ENCODE measurements at regions not wholly inside any gene's neighbourhood (a gene's known extent, or its start where the extent isn't known, plus 50 kb on each side); places are given as distances from the start of the nearest gene placed in this dataset.
A peak's percentile ranks its signal among the peaks of the same experiment; 100 is the strongest.
"Not testable (repeated sequence)": the region's sequence is repeated elsewhere in the genome, so short reads cannot be mapped to it uniquely, and the experiment has no call there.

DNA sequence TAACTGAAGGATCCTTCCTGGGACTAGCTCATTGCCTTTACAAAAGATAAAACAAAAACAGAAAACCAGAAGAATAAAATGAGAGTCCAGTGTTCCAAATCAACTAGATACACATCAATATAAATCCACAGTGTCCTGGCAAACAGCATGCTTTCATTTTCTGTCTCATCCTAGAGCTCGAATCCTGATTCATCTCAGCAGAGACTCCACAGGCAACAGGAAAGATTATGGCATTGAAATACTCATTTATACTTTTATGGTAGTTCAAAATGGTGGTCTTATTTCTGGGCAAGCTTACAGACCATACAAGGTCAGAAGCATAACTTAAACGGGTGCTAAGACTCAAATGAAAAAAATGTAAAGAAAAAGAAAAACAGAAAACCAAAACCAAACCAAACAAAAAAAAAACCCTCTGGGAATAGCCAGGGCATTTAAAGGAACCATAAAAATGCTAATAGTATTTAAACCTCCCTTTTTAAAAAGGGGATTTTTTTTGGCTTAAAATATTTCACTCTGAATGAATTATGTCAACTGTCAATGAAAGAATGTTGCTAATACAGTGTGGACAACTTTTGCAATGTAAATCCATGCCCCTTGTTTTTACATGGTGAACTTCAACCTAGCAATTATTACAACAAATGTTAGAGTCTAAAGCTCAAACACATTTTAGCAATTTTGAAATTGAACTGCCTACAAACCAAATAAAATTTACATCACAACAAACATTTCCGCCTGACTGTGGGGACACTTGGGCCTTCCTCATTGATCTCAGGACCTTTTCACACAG is 57.9 kb downstream of the GPR101 start:
- DNase-seq (ENCODE audit: low read depth in 2 of 2) = no peak

DNA sequence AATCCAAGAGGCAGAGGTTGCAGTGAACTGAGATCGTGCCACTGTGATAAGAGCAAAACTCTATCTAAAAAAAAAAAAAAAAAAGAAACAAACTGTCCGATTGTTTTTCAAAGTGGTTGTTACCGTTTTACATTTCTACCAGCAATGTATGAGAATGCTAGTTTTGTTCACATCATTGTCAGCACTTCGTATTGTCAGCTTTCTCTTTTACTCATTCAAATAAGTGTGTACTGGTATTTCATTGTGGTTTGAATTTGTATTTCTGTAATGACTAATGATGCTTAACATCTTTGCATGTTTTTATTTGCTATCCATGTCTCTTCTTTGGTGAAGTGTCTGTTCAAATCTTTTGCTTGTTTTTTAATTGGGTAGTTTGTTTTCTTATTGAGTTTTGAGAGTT is 65.8 kb downstream of the GPR101 start:
- DNase-seq (ENCODE audit: low read depth in 2 of 2) = no peak

DNA sequence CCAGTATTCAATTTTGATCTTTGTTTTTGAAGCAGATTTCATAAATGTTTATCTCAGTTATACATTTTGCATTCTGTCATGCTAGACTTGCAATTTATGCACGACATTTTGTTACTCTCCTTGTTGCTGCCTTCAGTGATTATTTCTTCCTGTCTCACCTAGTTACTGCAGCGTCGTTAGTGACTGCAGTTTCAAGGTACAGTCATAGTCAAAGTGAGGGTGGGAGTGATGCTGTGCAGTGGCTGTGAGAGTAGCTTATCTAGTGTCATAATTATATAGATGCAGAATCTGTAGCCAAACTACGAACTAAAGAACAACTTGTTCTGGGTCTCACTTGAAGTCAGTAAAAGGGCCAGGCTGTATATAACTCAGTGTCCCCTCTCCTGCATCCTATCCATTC is 69.8 kb downstream of the GPR101 start:
- DNase-seq (ENCODE audit: low read depth in 2 of 2) = no peak

DNA sequence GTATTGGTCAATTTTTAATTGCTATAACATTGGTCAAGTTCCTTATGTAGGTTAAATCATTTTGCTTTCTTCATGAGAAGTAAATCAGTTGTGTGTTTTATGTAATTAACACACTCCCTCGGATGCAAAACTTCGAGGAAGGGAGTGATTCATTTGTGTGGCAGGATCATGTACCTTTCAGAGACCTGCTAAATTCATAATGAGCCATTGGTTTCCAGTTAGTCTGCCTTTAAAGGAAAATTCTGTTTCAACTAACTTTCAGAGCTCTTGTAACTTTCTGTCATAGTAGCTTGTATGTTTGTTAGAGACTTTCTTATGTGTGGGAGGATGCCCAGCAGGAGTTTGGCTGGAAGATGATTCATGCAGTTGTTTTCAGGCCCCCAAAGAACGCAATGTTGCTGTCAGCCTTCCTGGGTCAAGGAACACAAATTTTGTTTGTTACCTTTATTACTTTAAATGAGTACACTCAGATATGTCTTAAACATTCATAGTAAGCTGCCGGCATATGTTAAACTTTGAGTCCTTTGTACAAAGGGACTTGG is 72.1 kb downstream of the GPR101 start:
- peak in 1 of 2 donors; percentile 2 for DNase-seq (ENCODE audit: low read depth in 2 of 2)

DNA sequence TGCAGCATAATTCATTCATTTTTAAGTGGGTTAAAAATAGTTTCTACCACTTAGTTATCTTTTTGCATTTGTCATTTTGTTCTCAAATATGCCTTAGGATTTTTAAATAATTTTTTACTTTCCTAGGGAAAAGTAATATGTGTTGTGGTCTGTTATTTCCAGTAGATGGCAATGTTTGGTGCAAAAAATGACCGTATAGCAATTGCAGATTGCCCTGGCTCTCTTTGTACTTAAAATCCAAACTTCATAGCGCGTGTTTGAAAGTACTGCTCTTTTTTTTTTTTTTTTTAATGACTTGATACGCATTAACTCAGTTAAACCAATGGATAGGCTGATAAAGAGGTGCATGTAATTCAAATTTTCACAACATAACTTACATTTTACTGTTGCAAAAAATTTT is 74.4 kb upstream of the RBMX start:
- peak; percentile 34 to 60 for DNase-seq (ENCODE audit: low read depth in 2 of 2)

DNA sequence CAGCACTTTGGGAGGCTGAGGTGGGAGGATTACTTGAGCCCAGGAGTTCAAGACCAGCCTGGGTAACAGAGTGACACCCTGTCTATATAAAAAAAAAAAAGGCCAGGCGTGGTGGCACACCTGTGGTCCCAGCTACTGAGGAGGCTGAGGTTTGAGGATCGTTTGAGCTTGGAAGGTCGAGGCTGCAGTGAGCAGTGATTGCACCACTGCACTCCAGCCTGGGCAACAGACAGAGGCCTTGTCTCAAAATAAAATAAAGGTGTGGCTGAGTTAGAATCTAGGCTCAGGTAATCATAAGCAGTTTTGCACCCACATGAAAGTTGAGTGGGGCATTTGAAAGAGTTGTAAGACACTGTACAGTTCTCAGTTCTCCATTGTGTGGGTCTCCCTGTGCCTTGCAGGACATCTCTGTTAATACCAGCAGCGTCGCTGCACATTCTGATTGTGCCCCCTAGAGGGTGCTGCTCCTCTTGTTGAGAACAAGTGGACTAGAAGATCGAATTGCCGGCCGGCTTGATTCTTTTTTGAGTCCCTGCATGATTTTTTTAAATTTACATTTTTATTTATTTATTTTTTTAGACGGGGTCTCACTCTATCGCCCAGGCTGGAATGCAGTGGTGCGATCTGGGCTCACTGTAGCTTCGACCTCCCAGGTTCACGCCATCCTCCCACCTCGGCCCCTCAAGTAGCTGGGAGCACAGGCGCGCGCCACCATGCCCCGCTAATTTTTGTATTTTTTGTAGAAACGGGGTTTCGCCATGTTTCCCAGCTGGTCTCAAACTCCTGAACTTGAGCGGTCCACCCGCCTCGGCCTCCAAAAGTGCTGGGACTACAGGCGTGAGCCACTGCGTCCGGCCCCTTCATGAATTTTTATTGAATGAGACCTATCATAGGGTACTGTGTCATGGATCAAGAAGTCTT is 73.6 kb upstream of the RBMX start:
- DNase-seq (ENCODE audit: low read depth in 2 of 2) = peak; percentile 76 to 80

DNA sequence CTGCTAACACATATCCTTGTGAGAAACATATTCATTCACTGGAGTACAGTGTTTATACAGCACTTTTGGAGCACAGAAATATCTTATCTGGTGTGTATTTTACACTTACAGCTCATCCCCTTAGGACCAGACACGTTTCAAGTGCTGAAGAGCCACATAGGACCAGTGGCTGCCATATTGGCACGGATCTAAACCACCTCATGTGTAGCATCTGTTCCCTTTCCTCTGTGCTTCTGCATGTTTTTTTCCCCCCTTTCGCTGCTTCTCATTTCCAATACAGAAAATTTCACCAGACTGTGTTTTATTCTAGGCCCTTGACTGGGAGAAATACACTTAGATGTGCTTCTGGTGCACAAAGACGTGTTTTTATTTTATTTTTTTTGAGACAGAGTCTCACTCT is 69.7 kb upstream of the RBMX start:
- DNase-seq (ENCODE audit: low read depth in 2 of 2) = no peak

DNA sequence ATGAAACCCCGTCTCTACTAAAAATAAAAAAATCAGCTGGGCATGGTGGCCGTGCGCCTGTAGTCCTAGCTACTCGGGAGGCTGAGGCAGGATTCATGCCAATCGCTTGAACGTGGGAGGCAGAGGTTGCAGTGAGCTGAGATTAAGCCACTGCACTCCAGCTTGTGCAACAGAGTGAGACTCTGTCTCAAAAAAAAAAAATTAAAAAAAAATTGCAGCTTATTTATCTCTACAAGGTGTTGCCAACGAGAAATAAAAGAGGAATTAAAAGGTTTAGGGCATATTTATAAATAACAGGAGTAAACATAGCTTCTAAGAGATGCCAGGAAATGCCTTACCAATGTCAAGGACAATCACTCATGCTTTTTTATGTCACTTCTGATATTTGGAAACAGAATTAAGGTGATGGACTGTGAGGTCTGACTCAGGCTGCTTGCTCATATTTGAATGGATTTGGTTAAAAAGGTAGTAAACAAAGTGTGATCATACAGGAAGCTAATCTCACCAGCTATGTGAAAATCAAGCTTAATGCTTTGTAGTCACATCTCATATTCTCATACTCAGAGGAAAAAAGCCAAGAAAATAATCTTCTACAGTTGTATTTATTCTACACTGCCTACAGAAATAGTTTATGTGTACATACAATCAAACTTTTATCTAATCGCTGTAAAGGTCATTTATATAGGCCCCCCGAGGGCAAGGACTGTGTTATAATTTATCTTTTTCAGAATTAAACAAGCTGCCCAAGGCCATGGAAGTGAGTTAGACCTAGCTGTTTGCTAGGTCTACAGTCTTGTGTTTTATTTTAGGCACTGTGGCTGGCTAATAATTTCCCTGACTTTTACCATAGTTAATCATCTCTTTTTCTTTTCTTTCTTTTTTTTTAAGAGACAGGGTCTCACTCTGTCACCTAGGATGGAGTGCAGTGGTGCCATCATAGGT is 61.1 kb upstream of the RBMX start:
- DNase-seq (ENCODE audit: low read depth in 2 of 2) = peak in 1 of 2 donors; percentile 9

DNA sequence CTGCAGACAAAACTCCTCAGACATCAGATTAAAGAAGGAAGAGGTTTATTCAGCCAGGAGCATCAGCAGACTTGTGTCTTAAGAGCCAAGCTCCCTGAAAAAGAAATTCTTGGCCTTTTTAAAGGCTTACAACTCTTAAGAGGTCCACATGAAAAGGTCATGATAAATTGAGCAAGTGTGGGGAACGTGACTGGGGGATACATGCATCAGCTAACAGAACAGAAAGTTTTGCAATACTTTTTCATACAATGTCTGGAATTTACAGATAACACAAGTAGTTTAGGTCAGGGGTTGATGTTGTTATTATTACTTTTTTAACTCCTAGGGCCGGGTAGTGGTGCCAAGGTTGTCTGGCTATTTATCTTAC is 55.6 kb upstream of the RBMX start:
- DNase-seq (ENCODE audit: low read depth in 2 of 2) = no peak

DNA sequence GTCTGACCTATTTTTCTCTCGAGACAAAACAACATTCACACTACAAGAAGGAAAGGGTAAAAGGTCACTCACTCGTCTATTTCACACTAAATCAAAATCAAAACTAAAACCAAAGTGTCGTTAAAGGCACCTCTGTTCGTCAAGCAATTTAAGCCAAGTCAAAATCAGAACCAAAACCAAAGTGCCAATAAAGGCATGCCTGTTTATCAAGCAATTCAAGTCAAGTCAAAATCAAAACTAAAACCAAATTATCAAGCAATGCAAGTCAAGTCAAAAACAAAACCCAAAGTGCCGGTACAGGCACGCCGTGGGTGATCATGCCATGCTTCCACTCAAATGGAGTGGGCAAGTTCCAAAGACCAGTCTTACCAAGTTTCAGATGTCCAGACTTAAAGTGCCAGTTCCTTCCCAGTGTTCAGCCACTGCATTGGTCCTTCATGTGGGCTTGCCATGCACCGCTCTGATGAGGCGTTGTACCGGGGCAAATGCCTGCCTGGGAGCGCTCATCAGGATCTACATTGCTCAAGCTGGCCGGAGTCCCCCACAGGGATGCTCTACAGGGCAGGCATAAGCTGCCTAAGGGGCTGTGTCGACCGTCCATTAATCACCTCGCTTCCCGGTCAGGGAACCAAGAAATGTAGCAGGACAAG is 55.1 kb upstream of the RBMX start:
- DNase-seq (ENCODE audit: low read depth in 2 of 2) = not testable (repeated sequence)

DNA sequence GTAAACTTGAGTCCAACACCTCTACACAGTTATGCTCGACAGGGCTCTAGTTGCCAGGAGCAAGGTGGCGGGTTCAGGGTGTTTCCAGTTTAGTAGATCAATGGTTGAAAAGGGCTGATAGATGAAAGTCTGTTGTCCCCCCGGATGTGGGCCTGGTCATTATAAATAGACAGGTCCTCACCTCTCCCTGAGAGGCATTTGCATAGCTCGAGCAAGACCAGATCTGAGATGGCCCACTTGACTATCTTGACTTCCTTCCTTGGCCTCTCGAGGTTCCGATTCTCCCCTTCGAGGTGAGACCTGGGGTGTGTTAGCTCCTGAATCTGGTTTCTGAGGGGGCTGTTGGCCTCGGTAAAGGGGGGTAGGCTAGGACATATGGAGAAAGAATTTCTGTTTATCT is 54.1 kb upstream of the RBMX start:
- DNase-seq (ENCODE audit: low read depth in 2 of 2) = not testable (repeated sequence)

DNA sequence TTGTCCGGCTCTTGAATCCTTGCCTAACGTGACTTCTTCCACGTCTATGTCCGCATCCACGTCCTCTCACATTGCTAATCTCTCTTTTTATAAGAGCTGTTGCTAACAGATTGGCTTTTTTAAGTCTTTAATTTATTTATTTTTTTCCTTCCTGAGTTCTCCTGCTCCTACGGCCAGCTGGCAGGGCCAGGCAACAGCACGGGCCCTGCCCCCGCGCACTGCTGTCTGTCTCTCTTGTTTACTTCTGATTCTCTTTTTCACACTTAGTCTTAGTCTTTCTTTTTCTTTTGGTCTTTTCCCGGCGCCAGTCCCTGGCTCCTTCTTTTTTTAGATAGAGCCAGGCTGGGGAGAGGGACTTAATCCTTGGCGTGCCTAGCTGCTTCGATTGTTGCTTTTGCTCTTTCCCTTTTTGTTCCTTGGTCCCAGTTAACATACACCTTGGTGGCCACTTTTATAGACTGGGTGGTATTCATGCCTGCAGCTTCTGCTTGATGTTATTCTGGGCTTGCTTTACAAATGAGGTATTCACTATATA is 53.2 kb upstream of the RBMX start:
- peak in 1 of 2 donors; percentile 5 for DNase-seq (ENCODE audit: low read depth in 2 of 2)

DNA sequence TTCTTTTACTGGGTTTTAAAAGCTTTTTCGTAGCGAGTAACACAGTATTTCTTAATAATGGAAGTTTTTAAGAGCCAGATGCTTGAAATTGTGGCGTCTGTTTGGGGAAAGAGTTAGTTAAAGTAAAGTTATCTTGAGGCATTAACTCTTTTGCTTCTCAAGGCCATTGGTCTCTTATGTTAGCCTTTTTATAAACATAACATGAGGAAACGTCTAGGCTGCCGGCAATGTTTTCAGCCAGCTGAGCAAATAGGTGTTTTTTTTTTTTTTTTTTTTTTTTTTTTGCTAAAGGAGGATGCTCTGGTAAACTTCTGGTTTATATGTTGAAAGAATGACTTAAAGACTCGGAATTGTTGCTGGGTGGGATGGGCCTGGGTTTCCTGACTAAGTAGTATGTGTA is 51.1 kb upstream of the RBMX start:
- no peak for DNase-seq (ENCODE audit: low read depth in 2 of 2)
